ENCODE measurements at regions not wholly inside any gene's neighbourhood (a gene's known extent, or its start where the extent isn't known, plus 50 kb on each side); places are given as distances from the start of the nearest gene placed in this dataset.

- no peak for TF ChIP-seq CTCF (conservative IDR thresholded peaks at IDR 0.05)
Measured at GRCh38 chr3:26562021-26562768, 60.4 kb upstream of the LRRC3B start.

More at GRCh38 chr3:26562021-26562768, 60.4 kb upstream of the LRRC3B start:
- H3K27ac ChIP-seq, result no peak overlapping the region

Data from VCaP (cell line).